HG03457 (cell line): ENCODE measurements at regions not wholly inside any gene's neighbourhood (a gene's known extent, or its start where the extent isn't known, plus 50 kb on each side); places are given as distances from the start of the nearest gene placed in this dataset.

Source experiments
- ATAC-seq: cut with Tn5 transposase; IDR thresholded peaks from one replicate; pipeline ENCODE4 v1.9.1; 2021; ENCODE audit warnings: moderate number of reproducible peaks; ENCODE audit not compliant: unreplicated experiment

- ATAC-seq = no peak
Observed at GRCh38 chr4:188197566-188197965, 58.3 kb downstream of the TRIML1 start.

- ATAC-seq = no peak
Observed at GRCh38 chr4:188198982-188199792, 59.9 kb downstream of the TRIML1 start.

- ATAC-seq = no peak
Observed at GRCh38 chr4:188201851-188202250, 62.6 kb downstream of the TRIML1 start.

- ATAC-seq = no peak
Observed at GRCh38 chr4:188206783-188207182, 67.5 kb downstream of the TRIML1 start.

GRCh38 chr4:188214861-188215260 lies 75.6 kb downstream of the TRIML1 start:
- no peak for ATAC-seq

- ATAC-seq = no peak
Observed at GRCh38 chr4:188218392-188218791, 79.2 kb downstream of the TRIML1 start.

GRCh38 chr4:188220006-188220405 lies 80.8 kb downstream of the TRIML1 start:
- no peak for ATAC-seq

- ATAC-seq = no peak
Observed at GRCh38 chr4:188221090-188221489, 81.8 kb downstream of the TRIML1 start.

- ATAC-seq = no peak
Observed at GRCh38 chr4:188228279-188228678, 89.0 kb downstream of the TRIML1 start.

GRCh38 chr4:188232428-188232827 lies 93.2 kb downstream of the TRIML1 start:
- ATAC-seq = no peak

GRCh38 chr4:188242041-188242440 lies 102.8 kb downstream of the TRIML1 start:
- ATAC-seq = no peak

- ATAC-seq = no peak
Observed at GRCh38 chr4:188245651-188246050, 106.4 kb downstream of the TRIML1 start.

- ATAC-seq = no peak
Observed at GRCh38 chr4:188246488-188246887, 107.2 kb downstream of the TRIML1 start.

- ATAC-seq = no peak
Observed at GRCh38 chr4:188254211-188254610, 115.0 kb downstream of the TRIML1 start.

- no peak for ATAC-seq
Observed at GRCh38 chr4:188262464-188262863, 123.2 kb downstream of the TRIML1 start.

GRCh38 chr4:188263321-188263720 lies 124.1 kb downstream of the TRIML1 start:
- ATAC-seq = no peak

- ATAC-seq = no peak
Observed at GRCh38 chr4:188266386-188266785, 127.1 kb downstream of the TRIML1 start.

GRCh38 chr4:188268131-188268908 lies 129.1 kb downstream of the TRIML1 start:
- no peak for ATAC-seq

- no peak for ATAC-seq
Observed at GRCh38 chr4:188270273-188271069, 131.2 kb downstream of the TRIML1 start.

GRCh38 chr4:188275686-188276085 lies 136.4 kb downstream of the TRIML1 start:
- no peak for ATAC-seq

GRCh38 chr4:188279184-188279583 lies 139.9 kb downstream of the TRIML1 start:
- ATAC-seq = no peak
